GM12864 (cell line): ENCODE measurements at regions not wholly inside any gene's neighbourhood (a gene's known extent, or its start where the extent isn't known, plus 50 kb on each side); places are given as distances from the start of the nearest gene placed in this dataset.
"Not testable (repeated sequence)": the region's sequence is repeated elsewhere in the genome, so short reads cannot be mapped to it uniquely, and the experiment has no call there.

Experiments
- DNase-seq: peaks from one replicate; pipeline ENCODE4 v3.0.0-alpha.2; 2011; ENCODE audit warnings: low read depth
- H3K4me3 ChIP-seq: 2 replicates; pipeline ENCODE4 v1.5.1; 2011; ENCODE audit warnings: mild to moderate bottlenecking, low read depth, low read length, control low read depth
- CTCF ChIP-seq: IDR thresholded peaks from 2 replicates; pipeline ENCODE4 v1.5.1; 2011; ENCODE audit warnings: low read depth, mild to moderate bottlenecking, moderate library complexity, low read length, control low read depth, inconsistent platforms; ENCODE audit errors: missing control alignments

DNA sequence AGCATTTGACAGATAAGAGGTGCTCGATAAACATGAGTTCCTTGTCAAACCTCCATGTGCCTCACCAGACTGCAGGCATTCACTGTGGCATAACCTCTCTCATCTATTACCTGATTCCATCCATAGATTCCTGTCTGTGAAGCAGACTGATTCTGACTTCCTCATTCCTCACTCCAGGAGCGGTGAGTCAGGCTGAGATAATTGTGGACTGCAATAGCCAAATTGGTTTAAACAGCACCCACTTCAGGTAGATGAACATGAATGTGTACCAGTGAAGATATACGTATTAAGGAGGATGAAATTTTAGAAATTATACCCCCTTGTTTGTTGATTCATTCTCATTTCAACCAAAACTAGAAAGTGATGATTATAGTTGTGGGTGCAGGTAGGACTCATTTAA, 391.2 kb downstream of the HINT1 start:
- no peak for TF ChIP-seq CTCF
- no peak overlapping the region for H3K4me3 ChIP-seq
- no peak for DNase-seq

DNA sequence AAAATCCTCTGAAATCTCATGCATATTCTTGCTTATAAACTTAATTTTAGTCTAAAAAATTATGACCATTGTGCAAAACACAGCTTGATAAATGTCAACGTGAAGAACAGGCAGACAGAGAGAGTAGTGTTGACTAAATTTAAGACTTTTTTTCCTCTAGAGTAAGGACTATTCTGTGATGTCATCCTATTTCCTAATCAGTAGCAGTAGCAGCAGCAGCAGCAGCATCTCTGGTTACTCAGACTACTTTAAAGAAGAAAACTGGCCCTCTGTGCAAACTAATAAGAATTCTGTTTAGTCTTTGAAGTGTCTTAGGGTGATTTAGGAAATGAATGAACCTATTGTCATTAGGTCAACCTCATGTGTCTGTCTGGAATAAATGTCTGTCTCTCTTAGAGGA, 403.0 kb downstream of the HINT1 start:
- no peak overlapping the region for H3K4me3 ChIP-seq
- DNase-seq: no peak
- TF ChIP-seq CTCF: no peak

DNA sequence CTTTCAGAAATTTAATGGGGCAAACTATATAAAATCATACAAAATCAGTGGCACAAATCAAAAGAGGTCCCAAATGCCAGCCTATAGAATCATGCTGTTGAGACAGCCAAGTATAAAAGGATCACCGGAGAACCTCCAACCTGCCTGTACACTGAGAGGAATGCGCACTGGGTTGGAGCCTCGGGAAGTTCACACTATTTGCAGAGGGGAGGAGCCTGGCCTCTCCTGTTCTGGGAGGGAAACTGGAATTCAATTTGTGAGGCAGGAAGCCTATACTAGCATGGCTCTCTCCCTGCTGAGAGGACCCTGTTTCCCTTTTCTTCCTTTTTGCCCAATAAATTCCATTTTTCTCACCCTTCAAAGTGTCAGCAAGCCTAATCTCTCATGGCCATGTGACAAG, 406.0 kb downstream of the HINT1 start:
- no peak for TF ChIP-seq CTCF
- DNase-seq: no peak
- H3K4me3 ChIP-seq: no peak overlapping the region

DNA sequence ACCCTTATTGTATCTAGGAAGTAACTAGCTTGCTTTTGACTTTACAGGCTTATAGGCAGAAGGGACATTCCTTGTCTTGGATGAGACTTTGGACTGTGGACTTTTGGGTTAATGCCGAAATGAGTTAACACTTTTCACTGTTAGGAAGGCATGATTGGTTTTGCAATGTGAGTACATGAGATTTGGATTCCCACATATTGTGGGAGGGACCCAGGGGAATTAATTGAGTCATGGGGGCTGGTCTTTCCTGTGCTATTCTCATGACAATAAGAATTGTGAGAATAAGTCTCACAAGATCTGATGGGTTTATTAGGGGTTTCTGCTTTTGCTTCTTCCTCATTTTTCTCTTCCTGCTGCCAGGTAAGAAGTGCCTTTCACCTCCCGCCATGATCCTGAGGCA, 417.5 kb downstream of the HINT1 start:
- no peak for DNase-seq
- no peak for TF ChIP-seq CTCF
- H3K4me3 ChIP-seq: no peak overlapping the region

DNA sequence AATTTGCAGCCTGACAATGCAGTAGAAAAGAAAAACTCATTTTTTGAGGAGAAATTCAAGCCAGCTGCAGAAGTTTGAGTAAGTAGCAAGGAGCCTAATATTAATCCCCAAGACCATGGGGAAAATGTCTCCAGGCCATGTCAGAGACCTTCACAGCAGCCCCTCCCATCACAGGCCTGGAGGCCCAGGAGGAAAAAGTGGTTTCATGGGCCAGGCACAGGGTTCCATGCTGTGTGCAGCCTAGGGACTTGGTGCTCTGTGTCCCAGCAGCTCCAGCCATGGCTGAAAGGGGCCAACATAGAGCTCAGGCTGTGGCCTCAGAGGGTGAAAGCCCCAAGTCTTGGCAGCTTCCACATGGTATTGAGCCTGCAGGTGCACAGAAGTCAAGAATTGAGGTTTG, 418.4 kb downstream of the HINT1 start:
- not testable (repeated sequence) for H3K4me3 ChIP-seq, DNase-seq

DNA sequence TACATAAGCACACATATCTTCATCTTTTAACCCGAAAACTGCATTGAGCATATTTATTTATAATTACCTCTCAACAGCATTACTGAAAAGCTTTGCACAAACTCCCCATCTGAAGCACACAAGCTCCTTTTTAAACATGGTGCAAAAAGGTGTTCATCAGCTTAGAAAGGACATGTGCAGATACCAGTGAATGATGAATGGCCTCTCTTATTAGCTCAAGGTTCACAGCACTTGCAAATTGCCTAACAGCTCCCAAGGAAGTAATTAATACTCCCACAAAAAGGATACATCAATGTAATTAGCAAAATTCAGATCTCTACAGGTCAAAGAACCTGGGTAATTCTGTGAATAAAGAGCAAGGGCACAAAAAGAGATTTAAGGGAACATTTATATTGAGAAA, 422.0 kb downstream of the HINT1 start:
- DNase-seq: no peak
- no peak for TF ChIP-seq CTCF
- no peak overlapping the region for H3K4me3 ChIP-seq

- H3K4me3 ChIP-seq: no peak overlapping the region
- TF ChIP-seq CTCF: no peak
- no peak for DNase-seq
Measured at GRCh38 chr5:130740047-130740569, 424.9 kb downstream of the HINT1 start.

- H3K4me3 ChIP-seq: no peak overlapping the region
- DNase-seq: no peak
- TF ChIP-seq CTCF: no peak
Measured at GRCh38 chr5:130731839-130732238, 433.2 kb downstream of the HINT1 start.
